Neural cell (in vitro differentiated cells): ENCODE measurements at regions not wholly inside any gene's neighbourhood (a gene's known extent, or its start where the extent isn't known, plus 50 kb on each side); places are given as distances from the start of the nearest gene placed in this dataset.

Source experiments
- H2AFZ ChIP-seq: fragments of 200-600, 300-800 bp; sonication (generic), shearing (Covaris generic); 2 replicates; pipeline ENCODE4 v1.6.0; 2014; ENCODE audit warnings: low read depth, mild to moderate bottlenecking, antibody characterized with exemption, low read length, moderate library complexity
- H3F3A ChIP-seq: fragments of 200-600 bp; shearing (Covaris generic); 2 replicates; pipeline ENCODE4 v1.6.1; 2016; ENCODE audit warnings: mild to moderate bottlenecking, moderate library complexity, mixed read lengths, antibody characterized with exemption, low read length; ENCODE audit not compliant: insufficient read depth, poor library complexity, severe bottlenecking
- H3K27ac ChIP-seq: fragments of 200-600, 300-800 bp; sonication (generic), shearing (Covaris generic); 2 replicates; pipeline ENCODE4 v1.5.1; 2014; ENCODE audit warnings: mild to moderate bottlenecking, low read length, moderate library complexity
- H3K27me3 ChIP-seq: fragments of 300-800, 200-600 bp; sonication (generic), shearing (Covaris generic); 2 replicates; pipeline ENCODE4 v1.6.0; 2014; ENCODE audit warnings: mild to moderate bottlenecking, low read depth, low read length, moderate library complexity; ENCODE audit not compliant: insufficient read depth
- H3K36me3 ChIP-seq: fragments of 300-800, 200-600 bp; sonication (generic), shearing (Covaris generic); 2 replicates; pipeline ENCODE4 v1.5.1; 2014; ENCODE audit warnings: mild to moderate bottlenecking, antibody characterized with exemption, low read length, moderate library complexity; ENCODE audit not compliant: insufficient read depth
- H3K4me2 ChIP-seq: fragments of 300-800, 200-600 bp; sonication (generic), shearing (Covaris generic); 2 replicates; pipeline ENCODE4 v1.6.0; 2014; ENCODE audit warnings: mild to moderate bottlenecking, low read length
- H3K4me3 ChIP-seq: fragments of 300-800, 200-600 bp; sonication (generic), shearing (Covaris generic); 2 replicates; pipeline ENCODE4 v1.5.1; 2014; ENCODE audit warnings: mild to moderate bottlenecking, low read length, moderate library complexity
- H3K79me2 ChIP-seq: fragments of 200-600 bp; shearing (Covaris generic); replicated peaks from 2 replicates; pipeline ENCODE4 v1.6.0; 2014; ENCODE audit warnings: mild to moderate bottlenecking, low read length, moderate library complexity; ENCODE audit not compliant: insufficient read depth
- H3K9ac ChIP-seq: fragments of 300-800, 200-600 bp; sonication (generic), shearing (Covaris generic); 2 replicates; pipeline ENCODE4 v1.6.1; 2016; ENCODE audit warnings: mild to moderate bottlenecking, low read length, mixed read lengths
- H3K9me2 ChIP-seq: fragments of 200-600 bp; shearing (Covaris generic); 2 replicates; pipeline ENCODE4 v1.6.1; 2016; ENCODE audit warnings: mild to moderate bottlenecking, low read length, mixed read lengths; ENCODE audit not compliant: insufficient read depth
- H3K9me3 ChIP-seq: fragments of 200-600, 300-800 bp; sonication (generic), shearing (Covaris generic); 2 replicates; pipeline ENCODE4 v1.6.1; 2016; ENCODE audit warnings: mild to moderate bottlenecking, mixed run types, low read length, moderate library complexity, mixed read lengths
- H4K20me1 ChIP-seq: fragments of 200-600 bp; shearing (Covaris generic); 2 replicates; pipeline ENCODE4 v1.6.1; 2016; ENCODE audit warnings: mild to moderate bottlenecking, mixed run types; ENCODE audit not compliant: insufficient read depth
- EP300 ChIP-seq: fragments of 450-650 bp; conservative IDR thresholded peaks from 2 replicates; pipeline ENCODE4 v1.6.1; 2014; ENCODE audit warnings: antibody characterized with exemption, mild to moderate bottlenecking, moderate library complexity; ENCODE audit not compliant: poor library complexity, severe bottlenecking
- EZH2 ChIP-seq: fragments of 200-600, 300-800 bp; shearing (Covaris generic), sonication (generic); IDR thresholded peaks from 2 replicates; pipeline ENCODE4 v1.6.1; 2014; ENCODE audit warnings: antibody characterized with exemption, low read length, borderline replicate concordance, mild to moderate bottlenecking; ENCODE audit not compliant: insufficient read depth, poor library complexity, severe bottlenecking
- MXI1 ChIP-seq: fragments of 450-650 bp; conservative IDR thresholded peaks from 2 replicates; pipeline ENCODE4 v1.6.1; 2014; ENCODE audit warnings: antibody characterized with exemption, mild to moderate bottlenecking; ENCODE audit not compliant: poor library complexity, severe bottlenecking
- POLR2AphosphoS5 ChIP-seq: IDR thresholded peaks from 2 replicates; pipeline ENCODE4 v1.6.1; 2012
- RAD21 ChIP-seq: fragments of 450-650 bp; conservative IDR thresholded peaks from 2 replicates; pipeline ENCODE4 v1.6.1; 2014; ENCODE audit warnings: antibody characterized with exemption, mild to moderate bottlenecking, moderate library complexity
- SMC3 ChIP-seq: fragments of 450-650 bp; conservative IDR thresholded peaks from 2 replicates; pipeline ENCODE4 v1.6.1; 2014; ENCODE audit warnings: antibody characterized with exemption, mild to moderate bottlenecking, moderate library complexity; ENCODE audit not compliant: poor library complexity
- TAF1 ChIP-seq: IDR thresholded peaks from 2 replicates; pipeline ENCODE4 v1.6.1; 2012; ENCODE audit warnings: low read depth
- TF ChIP-seq, protein P1 (sequence below): fragments of 450-650 bp; IDR thresholded peaks from 2 replicates; pipeline ENCODE4 v1.5.1; 2014; ENCODE audit warnings: antibody characterized with exemption, mild to moderate bottlenecking, moderate library complexity; ENCODE audit not compliant: poor library complexity, severe bottlenecking

DNA sequence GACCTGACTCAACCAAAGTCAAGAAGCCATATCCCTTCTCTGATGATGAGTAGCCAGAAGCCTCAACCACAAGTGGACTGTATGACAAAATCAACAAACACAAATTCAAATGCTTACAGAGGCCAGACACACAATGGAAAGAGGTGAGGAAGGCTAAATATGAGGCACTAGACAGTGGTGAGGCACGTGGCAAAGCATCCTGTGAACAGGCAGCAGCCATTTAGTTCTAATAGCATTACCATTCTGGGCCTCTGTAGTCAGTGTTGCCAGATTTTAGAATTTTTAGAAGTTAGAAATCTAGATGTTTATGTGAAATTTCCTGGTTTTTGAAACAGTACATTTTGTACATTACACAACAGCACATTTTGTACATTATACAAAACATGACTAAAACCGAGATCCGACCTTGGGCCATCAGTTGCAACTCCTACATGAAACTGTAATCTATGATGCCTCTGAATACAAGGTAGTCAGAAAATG is 403.3 kb downstream of the COG6 start:
- H3K27me3 ChIP-seq: no peaks in the 10 kb centered on the region
- H3K4me2 ChIP-seq: no peak overlapping the region
- no peaks in the 10 kb centered on the region for H3K9me3 ChIP-seq
- H3K4me3 ChIP-seq: no peak overlapping the region
- H4K20me1 ChIP-seq: no peaks in the 10 kb centered on the region
- H3K36me3 ChIP-seq: no peaks in the 10 kb centered on the region
- H3F3A ChIP-seq: no peaks in the 10 kb centered on the region
- no peaks in the 10 kb centered on the region for H3K9me2 ChIP-seq
- no peaks in the 10 kb centered on the region for H3K79me2 ChIP-seq
- H3K9ac ChIP-seq: no peak overlapping the region
- no peak overlapping the region for H2AFZ ChIP-seq
- H3K27ac ChIP-seq: no peak overlapping the region
- TF ChIP-seq EZH2 (no peak), TAF1 (no peak)

DNA sequence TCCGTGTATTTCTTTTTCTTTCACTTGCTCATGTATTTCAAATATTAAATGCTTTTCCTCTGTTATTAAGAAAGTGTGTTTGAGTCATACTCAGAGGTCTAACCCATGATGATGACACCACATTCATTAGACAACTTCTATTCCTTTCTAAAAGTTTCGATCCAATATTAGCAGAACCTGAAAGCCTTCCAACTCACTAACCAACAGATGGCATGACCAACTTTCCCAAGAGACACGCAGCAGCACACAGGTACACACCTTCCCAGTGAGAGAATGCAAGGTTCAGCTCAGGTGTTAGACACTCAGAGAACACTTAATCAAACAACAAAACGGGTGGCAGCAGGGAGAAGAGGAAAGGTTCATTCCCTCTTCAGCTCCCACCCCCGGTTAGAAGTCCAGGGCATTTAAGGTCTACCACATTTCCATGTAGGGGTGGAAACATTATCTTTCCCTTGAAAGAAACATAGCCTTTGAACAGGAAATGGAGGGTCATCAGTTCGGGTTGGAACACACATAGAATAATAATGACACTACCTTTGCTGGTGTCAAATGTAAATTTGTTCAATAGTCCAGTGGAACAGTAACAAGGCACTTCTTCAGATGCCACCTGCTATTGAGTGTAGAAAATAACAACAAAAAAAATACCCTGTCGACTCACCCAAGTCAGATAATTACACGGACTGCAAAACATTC is 404.2 kb downstream of the COG6 start:
- no peak overlapping the region for H3K9ac ChIP-seq

DNA sequence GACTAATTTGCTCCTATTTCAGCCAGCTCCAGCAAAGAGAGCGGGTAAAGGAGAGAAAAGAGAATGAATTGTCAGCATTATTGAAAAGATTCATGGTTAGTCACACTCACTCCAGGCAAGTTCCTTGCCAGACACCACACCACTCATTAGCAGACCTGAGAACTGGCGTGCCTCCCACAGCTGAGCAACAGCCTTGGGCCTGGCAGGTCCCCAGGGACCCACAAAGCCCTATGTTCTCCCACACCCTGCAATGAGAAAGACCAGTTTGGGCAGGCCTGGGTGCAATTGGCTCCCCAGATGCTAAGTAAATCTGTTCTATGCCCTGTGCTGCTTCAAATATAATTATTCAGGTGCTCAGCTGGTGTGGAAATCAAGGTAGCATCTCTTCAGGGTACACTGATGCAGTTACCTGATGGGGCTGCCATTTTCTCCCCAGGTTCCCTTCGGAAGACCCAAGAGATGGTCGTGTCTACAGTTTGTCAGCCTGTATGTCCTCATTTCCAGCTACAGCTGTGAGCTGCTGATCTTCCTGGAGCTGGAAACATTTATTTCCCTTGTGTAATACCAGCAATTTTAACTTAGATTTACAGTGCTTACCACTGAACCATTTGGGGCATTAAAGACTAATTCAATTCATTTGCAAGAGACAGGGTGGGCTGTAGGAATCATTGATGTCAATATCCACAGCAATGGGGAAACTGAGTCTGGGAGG is 405.0 kb downstream of the COG6 start:
- Histone ChIP-seq H2AFZ (no peak overlapping the region), H3K9ac (no peak overlapping the region), H3K9me3 (no peaks in the 10 kb centered on the region), H3K27me3 (no peaks in the 10 kb centered on the region), H3K4me2 (no peak overlapping the region), H3K27ac (no peak overlapping the region), H3K9me2 (no peaks in the 10 kb centered on the region), H3K4me3 (no peak overlapping the region), H3F3A (no peaks in the 10 kb centered on the region), H3K36me3 (no peaks in the 10 kb centered on the region), H3K79me2 (no peaks in the 10 kb centered on the region), H4K20me1 (no peaks in the 10 kb centered on the region)
- TF ChIP-seq, protein P1, sequence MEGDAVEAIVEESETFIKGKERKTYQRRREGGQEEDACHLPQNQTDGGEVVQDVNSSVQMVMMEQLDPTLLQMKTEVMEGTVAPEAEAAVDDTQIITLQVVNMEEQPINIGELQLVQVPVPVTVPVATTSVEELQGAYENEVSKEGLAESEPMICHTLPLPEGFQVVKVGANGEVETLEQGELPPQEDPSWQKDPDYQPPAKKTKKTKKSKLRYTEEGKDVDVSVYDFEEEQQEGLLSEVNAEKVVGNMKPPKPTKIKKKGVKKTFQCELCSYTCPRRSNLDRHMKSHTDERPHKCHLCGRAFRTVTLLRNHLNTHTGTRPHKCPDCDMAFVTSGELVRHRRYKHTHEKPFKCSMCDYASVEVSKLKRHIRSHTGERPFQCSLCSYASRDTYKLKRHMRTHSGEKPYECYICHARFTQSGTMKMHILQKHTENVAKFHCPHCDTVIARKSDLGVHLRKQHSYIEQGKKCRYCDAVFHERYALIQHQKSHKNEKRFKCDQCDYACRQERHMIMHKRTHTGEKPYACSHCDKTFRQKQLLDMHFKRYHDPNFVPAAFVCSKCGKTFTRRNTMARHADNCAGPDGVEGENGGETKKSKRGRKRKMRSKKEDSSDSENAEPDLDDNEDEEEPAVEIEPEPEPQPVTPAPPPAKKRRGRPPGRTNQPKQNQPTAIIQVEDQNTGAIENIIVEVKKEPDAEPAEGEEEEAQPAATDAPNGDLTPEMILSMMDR: no peak
- TF ChIP-seq TAF1: no peak
- no peak for TF ChIP-seq POLR2AphosphoS5
- no peak for TF ChIP-seq SMC3
- no peak for TF ChIP-seq EZH2
- TF ChIP-seq MXI1: no peak
- TF ChIP-seq RAD21: no peak
- no peak for TF ChIP-seq EP300

More for the DNA sequence above, 404.2 kb downstream of the COG6 start:
- no peak overlapping the region for H3K4me2 ChIP-seq
- no peaks in the 10 kb centered on the region for H3K79me2 ChIP-seq
- TF ChIP-seq POLR2AphosphoS5: no peak
- no peak for TF ChIP-seq SMC3
- no peak for TF ChIP-seq EP300
- no peak overlapping the region for H2AFZ ChIP-seq
- no peak overlapping the region for H3K4me3 ChIP-seq
- H3K9me3 ChIP-seq: no peaks in the 10 kb centered on the region
- no peaks in the 10 kb centered on the region for H3K36me3 ChIP-seq
- H4K20me1 ChIP-seq: no peaks in the 10 kb centered on the region
- H3K27ac ChIP-seq: no peak overlapping the region
- H3K9me2 ChIP-seq: no peaks in the 10 kb centered on the region
- no peaks in the 10 kb centered on the region for H3F3A ChIP-seq
- no peaks in the 10 kb centered on the region for H3K27me3 ChIP-seq
